ENCODE measurements at regions not wholly inside any gene's neighbourhood (a gene's known extent, or its start where the extent isn't known, plus 50 kb on each side); places are given as distances from the start of the nearest gene placed in this dataset.

- TF ChIP-seq POLR2AphosphoS5 (IDR thresholded peaks at IDR 0.05; ENCODE audit: borderline replicate concordance, low read depth, low read length) = no peak
- TF ChIP-seq EZH2 (IDR thresholded peaks at IDR 0.05) = no peak
These were observed 1178.3 kb upstream of the FLRT2 start for GRCh38 chr14:84351646-84352045.
